ENCODE measurements at regions not wholly inside any gene's neighbourhood (a gene's known extent, or its start where the extent isn't known, plus 50 kb on each side); places are given as distances from the start of the nearest gene placed in this dataset.
A peak's percentile ranks its signal among the peaks of the same experiment; 100 is the strongest.

- Mint-ChIP-seq H3K4me1 (ENCODE audit: unreplicated experiment) (peaks cover 21% of the 10 kb centered on the region), H3K27me3 (ENCODE audit: unreplicated experiment) (no peaks in the 10 kb centered on the region), H3K27ac (ENCODE audit: unreplicated experiment) (peak overlapping the region; percentile 78), H3K4me3 (ENCODE audit: unreplicated experiment) (no peak overlapping the region), H3K9me3 (ENCODE audit: unreplicated experiment) (peaks cover 7% of the 10 kb centered on the region), H3K36me3 (ENCODE audit: unreplicated experiment) (no peaks in the 10 kb centered on the region)
- DNase-seq (ENCODE audit: extremely low spot score, unreplicated experiment): no peak
- peak; percentile 37 for TF ChIP-seq CTCF (IDR thresholded peaks at IDR 0.05)
Measured at GRCh38 chr6:144912474-144912873, 627.3 kb downstream of the UTRN start.

- no peak for DNase-seq (ENCODE audit: extremely low spot score, unreplicated experiment)
- no peaks in the 10 kb centered on the region for H3K4me1 Mint-ChIP-seq (ENCODE audit: unreplicated experiment)
- no peaks in the 10 kb centered on the region for H3K27me3 Mint-ChIP-seq (ENCODE audit: unreplicated experiment)
- no peaks in the 10 kb centered on the region for H3K36me3 Mint-ChIP-seq (ENCODE audit: unreplicated experiment)
- TF ChIP-seq CTCF (IDR thresholded peaks at IDR 0.05): no peak
- peaks cover 7% of the 10 kb centered on the region for H3K9me3 Mint-ChIP-seq (ENCODE audit: unreplicated experiment)
- H3K27ac Mint-ChIP-seq (ENCODE audit: unreplicated experiment): no peak overlapping the region
- H3K4me3 Mint-ChIP-seq (ENCODE audit: unreplicated experiment): no peak overlapping the region
Measured at GRCh38 chr6:144918073-144918472, 632.9 kb downstream of the UTRN start.

- no peak for TF ChIP-seq CTCF (IDR thresholded peaks at IDR 0.05)
Measured at GRCh38 chr6:144919560-144919959, 634.4 kb downstream of the UTRN start.

GRCh38 chr6:144920391-144920961, 635.3 kb downstream of the UTRN start:
- no peak for DNase-seq (ENCODE audit: extremely low spot score, unreplicated experiment)

More at GRCh38 chr6:144919560-144919959, 634.4 kb downstream of the UTRN start:
- Mint-ChIP-seq H3K36me3 (ENCODE audit: unreplicated experiment) (no peaks in the 10 kb centered on the region), H3K9me3 (ENCODE audit: unreplicated experiment) (peaks cover 7% of the 10 kb centered on the region), H3K27ac (ENCODE audit: unreplicated experiment) (no peak overlapping the region), H3K27me3 (ENCODE audit: unreplicated experiment) (no peaks in the 10 kb centered on the region), H3K4me3 (ENCODE audit: unreplicated experiment) (no peak overlapping the region), H3K4me1 (ENCODE audit: unreplicated experiment) (no peaks in the 10 kb centered on the region)
- DNase-seq (ENCODE audit: extremely low spot score, unreplicated experiment): no peak

More at GRCh38 chr6:144920391-144920961, 635.3 kb downstream of the UTRN start:
- no peak for TF ChIP-seq CTCF (IDR thresholded peaks at IDR 0.05)
- Mint-ChIP-seq H3K36me3 (ENCODE audit: unreplicated experiment) (no peaks in the 10 kb centered on the region), H3K9me3 (ENCODE audit: unreplicated experiment) (peaks cover 7% of the 10 kb centered on the region), H3K4me3 (ENCODE audit: unreplicated experiment) (no peak overlapping the region), H3K4me1 (ENCODE audit: unreplicated experiment) (no peaks in the 10 kb centered on the region), H3K27me3 (ENCODE audit: unreplicated experiment) (no peaks in the 10 kb centered on the region), H3K27ac (ENCODE audit: unreplicated experiment) (no peak overlapping the region)

All from osteocyte (in vitro differentiated cells).